Activated T-helper 2 cell treated with anti-CD3 and anti-CD28 coated beads, Interferon-gamma antibody, Interleukin-2, Interleukin-4, amounts not matched to agents 10 μg/mL and 5 μg/mL and 100 μg/mL, durations not matched to agents 14 hours and 24 hours and 36 hours (primary cell): ENCODE measurements at regions not wholly inside any gene's neighbourhood (a gene's known extent, or its start where the extent isn't known, plus 50 kb on each side); places are given as distances from the start of the nearest gene placed in this dataset.

Experiments used
- DNase-seq: peaks from one replicate; pipeline ENCODE4 v3.0.0; 2021; ENCODE audit warnings: low spot score
- H3K27ac Mint-ChIP-seq: one replicate; pipeline ENCODE4 v1.8.0; 2021; ENCODE audit warnings: mixed read lengths
- H3K27me3 Mint-ChIP-seq: one replicate; pipeline ENCODE4 v1.8.0; 2021; ENCODE audit warnings: low read depth, mixed read lengths
- H3K36me3 Mint-ChIP-seq: one replicate; pipeline ENCODE4 v1.8.0; 2021; ENCODE audit warnings: low read depth, mixed read lengths
- H3K4me1 Mint-ChIP-seq: one replicate; pipeline ENCODE4 v1.8.0; 2021; ENCODE audit warnings: low read depth, mixed read lengths
- H3K4me3 Mint-ChIP-seq: one replicate; pipeline ENCODE4 v1.8.0; 2021; ENCODE audit warnings: low read depth, mild to moderate bottlenecking, moderate library complexity, mixed read lengths
- H3K9me3 Mint-ChIP-seq: one replicate; pipeline ENCODE4 v1.8.0; 2021; ENCODE audit warnings: mixed read lengths
- intact Hi-C: fragments of 100-400 bp; cut with micrococcal nuclease; formaldehyde crosslinking; loops from one replicate; pipeline ENCODE4 v1.15.1; 2023

DNA sequence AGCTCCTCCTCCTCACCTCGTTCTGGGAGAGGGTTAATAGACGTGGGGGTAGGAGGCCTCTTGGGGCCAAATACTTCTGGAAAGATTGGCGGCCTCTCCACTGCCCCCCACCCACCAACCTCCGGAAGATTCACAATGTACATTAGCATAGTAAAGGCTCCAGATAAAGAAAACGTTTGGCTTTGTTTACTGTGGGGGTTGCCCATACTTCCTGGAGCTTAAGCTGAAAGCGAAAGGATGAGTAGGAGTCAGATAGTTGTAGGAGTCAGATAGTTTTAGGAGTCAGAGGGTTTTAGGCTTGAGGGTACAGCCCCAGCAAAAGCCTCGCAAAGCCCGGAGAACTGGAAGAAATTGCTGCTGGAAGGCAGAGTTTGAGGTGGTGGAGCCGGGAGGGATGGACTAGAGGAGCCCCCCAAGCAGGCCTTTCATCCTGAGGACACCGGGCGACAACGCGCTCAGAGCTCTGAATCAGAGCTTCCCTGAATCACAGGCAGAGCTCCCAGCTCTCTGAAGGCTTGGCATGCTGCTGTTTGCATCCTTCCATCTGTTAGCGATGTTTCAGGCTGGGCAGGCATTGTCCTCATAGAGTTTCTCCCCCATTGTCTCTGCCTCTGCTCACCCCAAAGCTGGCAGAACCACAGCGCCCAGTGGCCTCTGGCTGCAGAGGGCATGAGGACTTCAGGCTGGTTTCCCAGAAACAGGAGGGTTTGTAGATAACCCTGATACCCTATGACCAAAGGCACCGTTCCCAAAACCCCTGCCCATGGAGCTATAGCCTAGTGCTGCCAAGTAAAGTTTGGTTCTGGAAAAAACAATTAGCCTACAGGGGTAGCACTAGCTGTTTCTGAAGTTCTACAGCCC, 280.7 kb downstream of the BCOR start:
- Mint-ChIP-seq H3K36me3 (no peaks in the 10 kb centered on the region), H3K9me3 (no peaks in the 10 kb centered on the region), H3K4me3 (peak overlapping the region; percentile 56), H3K4me1 (peaks cover 32% of the 10 kb centered on the region), H3K27me3 (no peaks in the 10 kb centered on the region), H3K27ac (peak overlapping the region; percentile 83)
- DNase-seq = no peak
- intact Hi-C loops = loop anchor here (1.0 to 10.0 kb wide), 9 partner anchors 38 to 350 kb away; partner anchors contain the start of gene BCOR

DNA sequence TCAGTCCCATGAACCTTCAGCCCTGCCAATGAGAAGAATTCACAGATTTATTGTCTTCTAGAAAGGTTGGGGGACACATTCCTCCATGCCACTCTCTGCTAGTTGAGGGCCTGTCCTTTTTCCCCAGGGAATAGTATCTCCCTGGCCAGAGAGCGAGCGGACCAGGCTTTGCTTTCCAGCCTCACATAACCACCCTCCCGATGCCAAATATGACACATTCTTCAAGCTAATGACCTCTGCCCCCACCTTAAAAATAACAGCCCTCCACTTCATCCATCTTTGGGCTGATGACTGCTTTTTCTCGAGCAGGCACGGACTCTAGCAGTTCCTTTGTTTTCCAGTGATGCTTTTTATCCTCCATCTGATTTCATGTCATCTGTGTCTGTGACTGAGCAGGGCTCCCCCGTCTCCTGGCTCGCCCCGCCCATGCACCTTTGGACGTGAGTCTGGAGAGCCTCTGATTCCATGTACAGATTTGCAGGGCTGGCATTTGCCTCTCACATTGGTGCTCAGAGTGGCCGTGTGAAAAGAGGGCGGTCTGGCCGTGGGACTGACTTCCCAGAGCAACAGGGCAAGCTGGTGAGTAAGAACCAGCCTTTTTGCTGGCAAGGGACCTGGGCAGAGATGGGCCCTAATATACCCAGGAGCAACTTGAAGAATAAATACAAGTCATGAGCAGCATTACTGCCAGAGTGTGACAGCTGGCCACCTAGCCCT, 279.8 kb downstream of the BCOR start:
- H3K9me3 Mint-ChIP-seq = peaks cover under 1% of the 10 kb centered on the region
- intact Hi-C loops = loop anchor here (1.0 to 10.0 kb wide), 9 partner anchors 37 to 349 kb away; partner anchors contain the start of gene BCOR
- H3K4me1 Mint-ChIP-seq = peaks cover 32% of the 10 kb centered on the region
- H3K36me3 Mint-ChIP-seq = peaks cover under 1% of the 10 kb centered on the region
- DNase-seq = no peak
- peaks cover 2% of the 10 kb centered on the region for H3K27me3 Mint-ChIP-seq
- H3K4me3 Mint-ChIP-seq = no peak overlapping the region
- H3K27ac Mint-ChIP-seq = no peak overlapping the region

DNA sequence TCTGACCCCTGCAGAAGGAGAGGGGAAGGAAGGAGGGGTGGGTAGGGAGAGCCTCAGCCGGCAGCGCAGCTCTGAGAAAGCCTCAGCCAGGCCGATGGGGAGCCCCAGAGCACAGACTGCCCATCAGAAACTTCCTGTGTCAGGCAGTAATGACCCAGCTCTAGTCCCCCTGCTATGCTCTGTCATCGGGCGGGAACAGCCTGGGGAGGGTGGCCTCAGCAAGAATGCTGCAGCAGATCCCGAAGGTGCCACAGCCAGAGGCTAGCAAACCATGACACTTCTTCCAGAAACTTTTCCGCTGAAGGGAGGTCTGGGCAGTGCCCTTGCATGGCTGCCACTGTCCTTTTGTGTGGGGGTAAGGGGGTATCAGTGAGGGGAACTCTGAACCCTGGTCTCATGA, 279.0 kb downstream of the BCOR start:
- peaks cover 33% of the 10 kb centered on the region for H3K4me1 Mint-ChIP-seq
- no peak overlapping the region for H3K4me3 Mint-ChIP-seq
- peaks cover 4% of the 10 kb centered on the region for H3K9me3 Mint-ChIP-seq
- intact Hi-C loops = loop anchor here (5.0 to 10.0 kb wide), 7 partner anchors 46 to 349 kb away; partner anchors contain the start of gene BCOR
- peaks cover 4% of the 10 kb centered on the region for H3K36me3 Mint-ChIP-seq
- H3K27me3 Mint-ChIP-seq = peaks cover 2% of the 10 kb centered on the region
- DNase-seq = no peak
- no peak overlapping the region for H3K27ac Mint-ChIP-seq

DNA sequence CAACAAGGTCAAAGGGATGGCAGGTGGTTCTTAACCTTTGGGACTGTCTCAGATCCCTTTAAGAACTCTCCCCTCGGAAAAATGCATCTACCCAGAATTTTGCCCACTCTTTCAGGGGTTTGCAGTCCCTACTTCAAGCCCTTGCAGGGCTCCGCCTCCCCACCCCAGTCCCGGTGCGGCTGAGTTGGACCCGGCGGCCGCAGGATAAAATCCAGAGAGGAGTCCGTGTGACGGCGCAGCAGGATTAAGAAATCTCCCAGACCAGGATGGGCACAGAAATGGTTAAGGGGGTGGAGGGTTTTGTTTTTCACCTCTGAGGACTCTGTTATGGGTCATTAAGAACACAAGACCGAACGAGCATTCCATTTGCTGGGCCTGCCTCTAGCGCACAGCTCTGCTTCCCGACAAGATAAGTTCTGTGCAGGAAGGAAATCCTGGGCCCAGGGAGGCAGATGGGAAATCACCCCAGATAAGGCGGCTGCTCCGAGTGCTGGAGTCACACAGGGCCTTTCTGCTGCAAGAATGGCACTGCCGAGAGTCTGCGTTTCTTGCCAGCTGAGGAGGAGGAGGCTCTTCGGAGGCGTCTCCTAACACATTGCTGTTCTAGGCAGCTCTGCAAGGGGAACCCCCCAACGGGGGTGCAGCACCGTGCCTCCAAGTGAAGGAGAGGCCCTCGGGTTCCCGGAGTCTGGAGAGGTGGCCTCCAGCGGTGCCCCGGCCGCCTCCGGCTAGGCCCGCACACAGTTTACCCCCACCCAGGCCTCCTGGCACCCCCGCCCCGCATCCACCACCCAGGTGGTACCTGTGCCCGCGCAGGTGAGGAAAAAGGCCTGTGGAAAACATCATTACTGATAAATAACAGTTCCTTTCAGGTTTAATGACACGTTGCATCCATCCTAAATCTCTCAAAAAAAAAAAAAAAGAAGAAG, 277.6 kb downstream of the BCOR start:
- H3K27ac Mint-ChIP-seq = no peak overlapping the region
- peaks cover 4% of the 10 kb centered on the region for H3K9me3 Mint-ChIP-seq
- H3K4me1 Mint-ChIP-seq = peaks cover 28% of the 10 kb centered on the region
- no peak for DNase-seq
- intact Hi-C loops = loop anchor here (5.0 to 10.0 kb wide), 7 partner anchors 48 to 347 kb away; partner anchors contain the start of gene BCOR
- peak overlapping the region; percentile 55 for H3K4me3 Mint-ChIP-seq
- H3K27me3 Mint-ChIP-seq = peaks cover 2% of the 10 kb centered on the region
- peaks cover 4% of the 10 kb centered on the region for H3K36me3 Mint-ChIP-seq

DNA sequence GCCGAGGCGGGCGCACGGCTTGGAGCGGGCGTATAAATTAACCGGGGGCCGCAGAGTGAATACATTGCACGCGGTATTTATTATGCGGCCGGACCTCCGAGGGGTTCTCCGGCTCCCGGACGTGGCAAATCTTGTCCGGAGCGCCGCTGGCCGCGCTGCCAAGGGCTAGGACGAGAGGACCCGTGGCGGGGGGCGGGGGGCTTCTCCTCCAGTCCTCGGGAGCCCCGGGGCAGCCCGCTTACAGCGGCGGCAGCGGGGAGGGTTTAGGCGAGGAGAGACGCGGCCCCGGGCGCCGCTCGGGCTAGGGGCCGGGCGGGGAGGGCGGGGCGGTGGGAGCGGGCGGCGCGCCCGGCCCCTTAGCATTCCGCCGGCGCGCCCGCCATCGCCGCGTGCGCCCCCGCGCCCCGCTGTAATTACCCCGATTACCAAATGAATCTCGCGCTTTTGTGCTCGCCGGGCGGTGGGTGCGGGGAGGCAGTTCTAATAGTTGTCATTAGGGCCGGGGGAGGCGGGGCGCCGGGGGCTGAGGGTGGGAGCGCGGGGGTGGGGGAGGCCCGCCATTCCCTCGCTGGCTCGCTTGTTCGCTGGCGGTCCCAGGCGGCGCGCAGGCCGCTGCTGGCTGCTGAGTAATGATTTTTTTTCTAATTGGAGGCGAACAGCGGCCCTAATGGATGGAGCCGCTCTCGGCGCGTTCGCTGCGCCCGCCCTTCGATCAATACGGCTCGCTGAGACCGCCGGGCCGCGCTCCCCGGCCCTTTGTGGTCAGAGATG, 276.6 kb downstream of the BCOR start:
- Mint-ChIP-seq H3K36me3 (peaks cover 4% of the 10 kb centered on the region), H3K27me3 (peaks cover 2% of the 10 kb centered on the region), H3K4me3 (peak overlapping the region; percentile 55), H3K9me3 (peaks cover 4% of the 10 kb centered on the region), H3K27ac (no peak overlapping the region), H3K4me1 (peaks cover 20% of the 10 kb centered on the region)
- no peak for DNase-seq
- intact Hi-C loops = loop anchor here (1.0 kb wide), 1 partner anchor 34 kb away; no protein-coding TSS in a partner anchor

DNA sequence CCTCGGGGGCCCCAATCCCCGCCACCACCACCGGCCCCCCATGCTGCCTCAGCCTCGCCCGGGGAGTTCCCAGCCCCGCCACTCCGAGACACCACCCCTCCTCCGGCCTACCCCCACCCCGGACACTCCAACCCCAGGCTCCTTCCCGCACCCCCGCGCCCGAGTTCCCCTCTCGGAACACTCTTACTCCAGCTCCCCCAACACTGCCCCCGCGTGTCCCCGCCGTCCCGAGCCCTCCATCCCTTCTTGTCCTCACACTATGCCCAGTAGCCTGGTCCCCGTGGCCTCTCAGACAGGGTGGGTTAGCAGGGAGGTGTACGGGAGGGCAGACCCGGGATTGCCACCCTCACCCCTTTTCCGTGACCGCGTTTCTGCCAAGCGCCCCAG, 276.1 kb downstream of the BCOR start:
- no peak overlapping the region for H3K4me3 Mint-ChIP-seq
- intact Hi-C loops = loop anchor here (1.0 kb wide), 1 partner anchor 34 kb away; no protein-coding TSS in a partner anchor
- H3K27me3 Mint-ChIP-seq = peaks cover 2% of the 10 kb centered on the region
- H3K4me1 Mint-ChIP-seq = peaks cover 18% of the 10 kb centered on the region
- H3K36me3 Mint-ChIP-seq = peaks cover 4% of the 10 kb centered on the region
- peaks cover 4% of the 10 kb centered on the region for H3K9me3 Mint-ChIP-seq
- no peak for DNase-seq
- no peak overlapping the region for H3K27ac Mint-ChIP-seq

DNA sequence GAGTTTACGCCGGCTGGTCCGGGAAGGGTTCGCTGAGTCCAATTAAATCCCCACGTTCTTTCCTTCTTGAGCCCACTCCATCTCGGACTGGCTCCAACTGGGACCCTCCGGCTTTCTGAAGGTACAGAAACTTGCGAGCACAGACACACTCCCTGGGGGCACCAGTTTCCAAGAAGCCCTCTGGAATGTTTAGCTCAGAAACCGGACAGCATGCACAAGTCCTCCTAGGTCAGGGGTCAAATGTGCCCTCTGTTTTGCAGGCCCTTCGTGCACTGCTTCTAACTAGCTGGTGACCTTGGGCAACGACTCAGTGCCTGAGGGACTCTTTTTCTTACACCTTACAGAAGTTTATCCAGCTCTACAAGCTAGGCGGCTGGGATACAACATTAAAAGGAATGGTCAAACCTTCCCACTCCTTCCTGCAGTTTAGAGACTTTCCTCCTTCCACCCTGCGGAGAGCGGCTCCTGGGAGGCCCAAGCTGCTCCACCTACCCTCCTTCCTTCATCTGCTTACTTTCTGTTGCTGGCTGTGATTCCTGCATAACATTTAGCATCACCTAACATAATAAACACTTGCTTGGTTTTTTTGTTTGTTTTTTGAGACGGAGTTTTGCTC, 275.5 kb downstream of the BCOR start:
- intact Hi-C loops = no loop called here
- peaks cover 4% of the 10 kb centered on the region for H3K36me3 Mint-ChIP-seq
- no peak for DNase-seq
- H3K27ac Mint-ChIP-seq = no peak overlapping the region
- H3K4me1 Mint-ChIP-seq = peaks cover 14% of the 10 kb centered on the region
- peaks cover 4% of the 10 kb centered on the region for H3K9me3 Mint-ChIP-seq
- H3K4me3 Mint-ChIP-seq = peak overlapping the region; percentile 17
- H3K27me3 Mint-ChIP-seq = peaks cover 2% of the 10 kb centered on the region

DNA sequence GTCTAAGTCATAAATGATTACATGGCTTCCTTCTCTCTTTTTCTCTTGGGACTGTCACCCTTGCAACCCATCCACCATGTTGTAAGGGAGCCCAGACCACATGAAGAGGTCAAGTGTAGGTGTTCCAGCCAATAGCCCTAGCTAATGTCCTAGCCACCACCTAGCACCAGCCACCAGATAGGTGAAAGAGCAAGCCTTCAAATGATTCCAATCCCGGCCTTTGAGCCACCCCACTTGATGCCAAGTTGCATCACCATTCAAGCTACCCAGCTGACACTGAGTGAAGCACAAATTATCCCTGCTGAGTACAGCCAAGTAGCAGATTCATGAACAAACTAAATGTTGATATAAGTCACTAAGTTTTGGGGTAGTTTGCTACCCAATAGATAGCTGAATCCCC, 274.3 kb downstream of the BCOR start:
- H3K4me3 Mint-ChIP-seq = no peak overlapping the region
- H3K9me3 Mint-ChIP-seq = peaks cover 4% of the 10 kb centered on the region
- intact Hi-C loops = no loop called here
- H3K4me1 Mint-ChIP-seq = peaks cover 4% of the 10 kb centered on the region
- H3K27me3 Mint-ChIP-seq = peaks cover 2% of the 10 kb centered on the region
- no peak for DNase-seq
- no peak overlapping the region for H3K27ac Mint-ChIP-seq
- peaks cover 4% of the 10 kb centered on the region for H3K36me3 Mint-ChIP-seq

DNA sequence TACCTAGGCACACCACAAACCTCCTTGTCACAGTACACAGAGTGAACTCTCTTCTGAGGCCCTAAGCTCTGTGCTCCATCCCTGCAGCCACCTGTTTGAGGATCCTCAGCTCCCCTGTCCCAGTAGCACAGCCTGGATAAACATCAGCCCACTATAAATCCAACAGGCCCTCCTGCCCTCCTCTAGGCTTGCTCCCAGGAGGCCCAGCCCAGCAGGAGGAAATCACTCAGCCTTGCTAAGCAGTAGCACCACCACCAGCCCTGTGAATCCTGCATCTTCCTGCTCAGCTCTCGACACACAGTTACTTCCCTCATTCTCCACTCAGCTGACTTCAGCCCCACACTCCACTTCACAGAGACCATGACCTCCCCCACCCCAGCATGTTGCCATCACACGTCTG, 273.9 kb downstream of the BCOR start:
- no peak for DNase-seq
- intact Hi-C loops = no loop called here
- H3K4me1 Mint-ChIP-seq = peaks cover 4% of the 10 kb centered on the region
- H3K9me3 Mint-ChIP-seq = peaks cover 4% of the 10 kb centered on the region
- H3K27ac Mint-ChIP-seq = peak overlapping the region; percentile 9
- no peak overlapping the region for H3K4me3 Mint-ChIP-seq
- peaks cover 2% of the 10 kb centered on the region for H3K27me3 Mint-ChIP-seq
- H3K36me3 Mint-ChIP-seq = peaks cover 4% of the 10 kb centered on the region

DNA sequence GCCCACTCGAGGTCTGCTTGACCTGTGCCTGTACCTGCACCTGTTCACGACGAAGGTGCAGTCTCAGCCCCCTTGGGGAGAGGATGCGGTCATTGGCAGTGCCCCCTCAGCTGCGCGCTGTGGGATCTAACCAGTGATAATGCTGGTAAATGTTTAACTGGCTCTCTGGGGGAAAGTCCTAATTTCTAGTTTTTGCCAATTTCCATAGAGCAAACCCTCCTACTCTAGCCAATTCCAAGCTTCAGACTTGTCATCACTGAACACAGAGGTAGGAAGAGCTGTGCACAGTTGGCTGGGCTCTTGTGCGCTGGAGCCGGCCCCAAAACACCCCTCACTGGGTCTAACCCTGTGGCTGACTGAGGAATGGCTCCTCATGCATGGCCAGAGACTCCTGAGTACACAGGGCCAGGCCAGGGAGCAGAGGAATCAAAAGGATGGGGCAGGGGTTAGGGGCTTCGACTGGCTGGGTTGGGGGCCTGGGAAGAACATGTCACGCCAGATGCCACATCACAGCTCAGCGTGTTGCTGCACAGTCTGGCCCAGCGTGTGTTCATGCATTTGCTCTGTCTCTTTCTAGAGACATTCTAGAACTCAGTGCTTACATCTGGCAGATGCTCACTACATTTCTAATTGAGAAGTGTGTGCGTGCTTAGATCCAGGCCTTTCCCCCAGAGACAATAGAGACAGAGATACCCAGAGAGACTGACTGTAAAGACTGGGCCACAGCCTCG, 270.8 kb downstream of the BCOR start:
- Mint-ChIP-seq H3K4me3 (no peak overlapping the region), H3K9me3 (peaks cover 4% of the 10 kb centered on the region), H3K27me3 (peaks cover 2% of the 10 kb centered on the region), H3K27ac (no peak overlapping the region), H3K36me3 (peaks cover 4% of the 10 kb centered on the region), H3K4me1 (peaks cover 4% of the 10 kb centered on the region)
- intact Hi-C loops = no loop called here
- no peak for DNase-seq

DNA sequence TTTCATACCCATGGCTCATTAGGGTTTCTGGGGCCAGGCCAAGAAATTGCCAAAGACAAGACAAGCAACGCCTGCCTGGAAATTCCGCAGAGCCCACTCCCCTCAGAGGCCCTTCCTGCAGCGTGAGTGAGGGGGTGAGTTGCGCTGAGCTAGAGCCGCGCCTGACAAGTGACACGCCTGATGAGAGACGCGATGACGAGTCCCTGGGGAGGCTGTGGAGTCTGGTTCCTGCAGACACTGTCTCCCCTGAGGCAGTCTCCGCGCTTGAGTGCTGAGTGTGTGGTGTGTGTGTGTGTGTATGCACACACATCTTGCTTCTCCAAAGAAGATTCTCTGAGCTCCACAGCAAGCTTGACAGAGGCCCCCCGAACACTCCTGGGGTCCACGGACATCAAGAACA, 269.8 kb downstream of the BCOR start:
- H3K36me3 Mint-ChIP-seq = peaks cover 3% of the 10 kb centered on the region
- peaks cover 4% of the 10 kb centered on the region for H3K4me1 Mint-ChIP-seq
- DNase-seq = no peak
- peaks cover 4% of the 10 kb centered on the region for H3K9me3 Mint-ChIP-seq
- intact Hi-C loops = no loop called here
- H3K27ac Mint-ChIP-seq = no peak overlapping the region
- no peaks in the 10 kb centered on the region for H3K27me3 Mint-ChIP-seq
- H3K4me3 Mint-ChIP-seq = no peak overlapping the region
